NOMO-1 (cell line): ENCODE measurements at regions not wholly inside any gene's neighbourhood (a gene's known extent, or its start where the extent isn't known, plus 50 kb on each side); places are given as distances from the start of the nearest gene placed in this dataset.
"Not testable (repeated sequence)": the region's sequence is repeated elsewhere in the genome, so short reads cannot be mapped to it uniquely, and the experiment has no call there.

ENCODE experiments used
- DNase-seq, 2 experiments: peaks; one replicate each; lab custom pipeline; 2025; ENCODE audit not compliant: unreplicated experiment in 2 of 2; lab: John Stamatoyannopoulos, UW

DNA sequence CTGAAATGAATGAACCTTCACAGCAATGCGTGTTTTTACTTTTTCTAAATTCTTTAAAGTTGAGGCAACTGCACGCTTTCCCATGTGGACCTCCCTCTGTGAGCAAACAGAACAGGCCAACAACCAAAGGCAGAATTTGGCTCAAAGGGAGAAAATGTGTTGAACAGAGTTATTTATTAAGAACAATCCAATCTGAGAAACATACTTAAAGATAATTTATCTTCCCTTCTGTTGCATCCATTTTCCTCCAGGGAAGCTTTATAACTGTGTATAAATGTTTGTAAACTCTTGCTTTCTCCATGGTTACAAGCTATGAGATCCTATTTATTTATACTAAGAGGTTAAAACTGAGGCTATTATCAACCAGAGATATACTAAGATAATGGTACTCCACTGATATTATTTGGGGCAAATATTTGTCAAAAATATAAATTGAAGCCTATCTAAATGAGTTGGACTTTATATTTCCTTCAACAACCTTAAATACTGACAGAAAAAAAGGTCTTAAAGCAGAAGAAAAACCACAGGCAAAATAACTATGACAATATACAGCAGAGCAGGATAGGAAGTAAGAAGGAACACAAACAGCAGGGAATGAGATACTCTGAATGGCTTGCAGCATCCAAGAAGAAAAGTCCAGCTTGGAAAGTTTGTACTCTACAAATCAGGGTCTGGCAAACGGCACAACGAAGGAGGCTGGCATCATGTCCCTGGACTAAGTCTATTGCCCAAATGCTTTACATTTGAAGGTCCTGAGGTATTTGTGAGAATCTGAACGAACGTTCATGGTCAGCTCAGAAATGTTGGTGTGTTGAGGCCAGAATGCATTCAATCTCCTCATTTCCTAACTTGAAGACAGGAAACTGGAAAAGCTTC, 663.2 kb upstream of the INTU start:
- no peak for DNase-seq

DNA sequence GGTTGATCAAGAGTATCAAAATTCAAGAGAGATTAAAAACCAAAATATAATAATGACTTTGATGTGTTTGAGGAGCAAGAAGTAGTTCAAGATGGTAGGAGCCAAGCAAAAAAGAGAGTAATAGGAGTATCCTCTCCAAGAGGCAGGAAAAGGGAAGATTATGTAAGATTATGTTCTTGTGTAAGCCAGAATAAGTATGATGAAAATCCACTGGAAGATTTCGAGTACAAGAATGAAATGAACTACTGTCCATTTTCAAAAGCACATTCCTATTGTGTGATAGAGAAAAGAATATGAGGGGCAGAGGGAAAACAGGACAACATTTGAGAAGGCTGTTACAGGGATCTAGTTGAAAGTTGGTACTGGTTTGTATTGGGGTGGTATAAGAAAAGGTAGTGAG, 659.6 kb upstream of the INTU start:
- DNase-seq = no peak

DNA sequence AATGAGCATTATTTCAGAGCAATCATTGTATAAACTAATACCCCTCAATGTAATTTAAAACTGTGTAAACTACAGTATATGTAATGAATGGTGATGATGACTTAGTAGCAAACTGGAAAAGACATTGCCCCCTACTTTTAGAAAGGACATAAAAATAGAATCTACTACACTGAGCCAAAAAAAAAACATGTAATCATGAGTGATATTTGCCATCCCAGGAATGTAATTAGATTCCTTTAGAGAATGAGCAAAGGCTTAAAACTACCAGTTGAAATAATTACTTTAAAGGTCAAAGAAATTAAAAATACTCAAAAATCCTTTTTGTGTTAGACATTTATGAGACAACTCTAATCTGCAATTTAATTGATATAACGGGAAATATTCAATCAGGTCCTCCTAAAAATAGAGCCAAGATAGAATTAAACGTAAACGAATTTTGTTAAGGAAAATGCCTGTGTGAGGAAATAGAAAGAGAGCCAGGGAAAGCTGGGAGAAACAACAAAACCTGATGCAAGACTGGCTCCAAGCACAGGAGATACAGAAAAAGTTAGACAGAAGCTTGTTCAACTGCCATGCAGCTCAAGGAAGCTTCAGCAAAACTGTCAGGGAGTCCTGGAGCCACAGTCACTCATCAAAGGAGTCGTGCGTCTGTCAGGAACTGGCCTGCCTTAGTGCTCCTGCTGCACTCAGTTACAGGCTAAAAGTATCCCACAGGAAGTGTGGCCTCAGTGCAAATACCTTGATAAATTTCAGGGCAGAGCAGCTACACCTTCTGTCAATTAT, 655.7 kb upstream of the INTU start:
- no peak for DNase-seq

DNA sequence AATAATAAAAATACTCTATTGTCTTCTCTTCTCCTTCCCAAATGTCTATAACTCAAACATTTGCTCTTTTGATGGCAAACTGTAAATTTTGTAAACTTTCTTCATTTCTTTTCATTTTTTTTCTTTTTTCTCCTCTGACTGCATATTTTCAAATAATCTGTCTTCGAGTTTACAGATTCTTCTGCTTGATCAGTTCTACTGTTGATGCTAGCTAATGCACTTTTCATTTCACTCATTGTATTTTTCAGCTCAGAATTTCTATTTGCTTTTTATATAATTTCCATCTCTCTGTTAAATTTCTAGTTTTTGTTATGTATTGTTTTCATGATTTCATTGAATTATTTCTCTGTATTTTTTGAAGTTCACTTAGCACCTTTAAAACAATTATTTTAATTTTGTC, 646.8 kb upstream of the INTU start:
- no peak for DNase-seq

DNA sequence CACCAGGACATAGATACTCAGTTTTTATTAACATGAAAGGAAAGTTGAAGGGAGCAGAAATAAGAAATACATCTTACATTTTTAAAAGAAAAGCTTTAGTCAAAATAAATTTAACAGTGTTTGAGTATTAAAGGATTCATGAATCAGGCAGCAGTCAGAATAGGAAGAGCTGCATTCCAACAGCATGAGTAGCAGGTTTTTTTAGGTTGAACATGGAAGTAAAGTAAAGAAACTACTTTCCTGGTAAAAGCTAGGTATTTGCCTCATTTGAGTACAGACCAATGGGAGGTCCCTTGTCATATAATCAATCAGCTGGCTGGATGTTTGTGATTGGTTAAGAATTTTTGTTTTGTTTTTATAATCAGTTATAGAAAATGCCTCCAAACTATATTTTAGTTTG, 645.9 kb upstream of the INTU start:
- DNase-seq = no peak

DNA sequence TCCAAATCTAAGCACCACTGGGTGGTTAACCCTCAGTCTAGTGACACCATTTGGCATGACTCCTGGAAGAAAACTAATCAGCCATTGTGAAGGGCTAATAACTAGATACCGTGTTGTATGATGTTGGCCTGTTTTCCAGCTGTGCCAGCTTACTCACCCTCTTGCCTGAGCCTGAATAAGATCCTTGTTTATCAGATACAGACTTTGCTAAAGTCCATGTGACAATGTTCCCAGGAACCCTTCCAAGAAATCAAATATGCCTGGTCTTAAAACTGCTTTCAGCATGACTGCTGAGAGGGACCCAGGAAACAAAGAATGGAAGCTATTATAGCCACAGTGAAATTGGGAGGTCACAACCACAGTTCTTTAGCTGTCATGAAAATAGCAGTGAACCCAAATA, 640.8 kb upstream of the INTU start:
- DNase-seq = no peak

DNA sequence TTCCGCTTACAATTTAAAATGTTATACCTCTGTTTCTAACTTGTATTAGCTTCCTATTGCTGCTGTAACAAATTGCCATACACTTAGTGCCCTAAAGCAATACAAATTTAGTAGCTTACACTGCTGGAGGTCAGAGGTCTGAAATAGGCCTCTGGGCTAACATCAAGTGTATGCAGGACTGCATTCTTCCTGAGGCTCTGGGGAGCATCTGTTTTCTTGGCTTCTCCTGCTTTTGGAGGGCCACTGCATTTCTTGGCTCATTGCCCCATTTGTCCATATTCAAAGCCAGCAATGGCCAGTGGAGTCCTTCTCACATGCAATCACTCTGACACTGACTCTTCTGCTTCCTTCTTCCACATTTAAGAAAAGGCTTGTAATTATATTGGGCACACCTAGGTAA, 639.8 kb upstream of the INTU start:
- DNase-seq = no peak

DNA sequence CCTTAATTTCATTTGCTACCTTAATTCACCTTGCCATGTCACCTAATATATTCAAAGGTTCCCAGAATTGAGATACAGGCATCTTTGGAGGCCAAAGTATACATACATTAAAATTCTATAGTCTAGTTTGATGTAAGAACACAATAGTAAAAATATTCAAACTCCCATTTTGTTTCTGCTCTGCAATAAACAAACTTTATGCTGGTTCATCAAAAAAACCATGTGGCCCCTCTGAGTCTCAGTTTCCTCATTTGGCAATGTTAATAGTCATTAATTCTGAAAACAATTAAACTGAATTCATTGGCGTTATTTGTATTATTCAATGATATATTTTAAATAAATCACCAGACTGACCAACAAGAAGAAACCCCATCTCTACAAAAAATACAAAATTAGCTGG, 639.4 kb upstream of the INTU start:
- no peak for DNase-seq

DNA sequence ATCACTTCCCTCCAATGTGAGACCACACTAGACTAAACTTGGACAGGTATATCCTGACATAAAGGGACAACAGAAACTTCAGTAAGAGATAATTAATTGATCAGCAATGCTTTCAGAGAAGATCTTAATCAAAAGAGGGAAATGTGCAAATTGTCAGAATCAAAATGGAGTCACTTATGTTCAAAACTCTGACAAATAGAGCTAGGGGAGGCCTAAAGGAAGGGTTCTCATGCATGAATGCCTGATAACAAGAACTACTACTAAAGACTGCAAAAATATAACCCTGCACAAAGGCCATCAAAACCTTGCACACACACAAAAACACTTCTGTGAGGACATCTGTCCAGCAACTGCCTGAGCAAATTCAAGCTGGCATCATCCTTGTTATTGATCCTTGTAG, 637.5 kb upstream of the INTU start:
- no peak for DNase-seq

DNA sequence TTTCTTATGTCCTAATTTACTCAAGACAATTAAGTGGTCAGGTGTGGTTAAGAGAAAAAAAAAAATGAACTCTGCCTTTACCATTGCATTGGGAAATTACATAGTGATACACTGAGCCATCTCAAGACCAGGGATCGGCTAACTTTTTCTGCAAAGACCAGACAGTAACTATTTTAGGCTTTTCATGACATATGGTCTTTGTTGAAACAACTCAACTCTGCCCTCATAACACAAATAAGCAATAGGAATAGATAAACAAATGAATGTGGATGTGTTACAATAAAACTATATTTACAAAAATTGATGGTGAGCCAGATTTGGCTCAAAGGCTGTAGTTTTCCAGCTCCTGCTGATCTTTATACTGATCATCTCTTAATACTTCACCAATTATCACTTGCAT, 632.6 kb upstream of the INTU start:
- no peak for DNase-seq

DNA sequence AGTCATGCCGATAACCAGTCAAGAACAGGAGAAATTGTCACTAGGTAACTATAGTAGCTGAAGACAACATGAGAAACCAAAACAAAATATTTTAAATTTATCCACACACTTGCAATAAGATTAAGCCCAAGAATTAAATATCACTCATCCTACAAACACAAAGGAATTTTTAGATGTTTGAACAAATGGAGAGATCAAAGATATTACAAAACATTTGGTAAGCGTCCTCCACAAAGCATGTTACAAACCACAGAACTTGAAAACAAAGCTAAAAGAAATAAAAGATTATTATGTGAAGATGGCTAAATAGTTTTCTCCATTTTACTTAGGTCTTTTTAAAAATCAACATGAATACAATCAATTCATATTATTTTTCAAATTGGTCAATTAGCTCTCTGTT, 631.9 kb upstream of the INTU start:
- DNase-seq = no peak

DNA sequence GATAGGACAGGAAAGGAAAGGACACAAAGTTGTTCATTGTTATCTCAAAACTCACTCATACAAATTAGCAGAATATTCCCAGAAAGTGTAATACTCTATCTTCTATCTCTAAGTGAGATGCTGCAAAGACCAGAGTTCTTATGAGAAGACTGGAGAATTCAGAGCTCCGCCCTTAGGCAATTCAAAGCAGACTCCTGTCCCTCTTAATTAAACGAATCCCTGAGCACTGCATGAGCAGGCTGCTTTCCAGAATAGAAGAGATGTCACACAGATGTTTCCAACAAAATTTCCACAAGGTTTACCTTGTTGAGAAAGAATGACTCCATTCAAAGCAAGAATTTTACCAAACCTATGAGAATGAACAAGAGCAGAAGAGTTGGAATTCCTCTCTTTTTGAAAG, 630.8 kb upstream of the INTU start:
- no peak for DNase-seq

DNA sequence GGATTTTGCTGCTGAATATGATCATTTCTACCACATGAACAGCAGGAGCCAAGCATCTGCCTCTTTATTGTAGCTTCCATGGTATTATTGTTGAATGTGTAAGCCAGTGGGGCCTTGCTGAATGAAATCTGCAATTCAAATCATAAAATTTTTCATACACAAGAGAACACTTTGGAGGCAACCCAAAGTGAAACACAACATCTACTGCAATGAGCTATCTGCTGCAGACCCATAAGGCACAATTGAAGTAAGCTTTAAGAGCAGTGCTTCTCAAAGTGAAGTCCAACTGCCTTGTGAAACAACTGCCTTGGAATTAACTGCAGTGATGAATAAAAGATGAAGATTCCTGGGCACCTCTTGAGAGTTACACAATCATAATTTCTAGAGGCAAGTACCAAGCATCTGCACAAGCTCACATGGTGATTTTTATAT, 626.3 kb upstream of the INTU start:
- no peak for DNase-seq

DNA sequence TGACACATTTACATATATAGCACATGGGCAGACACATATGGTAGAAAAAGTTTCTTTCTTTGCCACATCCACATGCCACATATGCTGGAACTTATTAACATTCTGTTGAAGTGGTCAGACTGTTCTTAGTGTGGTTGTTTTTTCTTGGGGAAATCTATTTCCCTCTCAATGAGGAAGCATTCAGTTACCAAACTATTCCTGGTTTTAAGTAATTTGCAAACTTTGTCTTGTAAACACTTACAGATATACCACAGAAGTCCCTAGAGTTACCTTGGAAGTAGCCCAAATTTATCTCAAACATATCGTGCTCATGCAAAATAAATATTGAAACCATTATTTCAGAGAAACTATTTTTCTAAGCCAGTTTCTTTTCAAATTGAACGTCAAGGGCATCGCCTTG, 625.5 kb upstream of the INTU start:
- no peak for DNase-seq

DNA sequence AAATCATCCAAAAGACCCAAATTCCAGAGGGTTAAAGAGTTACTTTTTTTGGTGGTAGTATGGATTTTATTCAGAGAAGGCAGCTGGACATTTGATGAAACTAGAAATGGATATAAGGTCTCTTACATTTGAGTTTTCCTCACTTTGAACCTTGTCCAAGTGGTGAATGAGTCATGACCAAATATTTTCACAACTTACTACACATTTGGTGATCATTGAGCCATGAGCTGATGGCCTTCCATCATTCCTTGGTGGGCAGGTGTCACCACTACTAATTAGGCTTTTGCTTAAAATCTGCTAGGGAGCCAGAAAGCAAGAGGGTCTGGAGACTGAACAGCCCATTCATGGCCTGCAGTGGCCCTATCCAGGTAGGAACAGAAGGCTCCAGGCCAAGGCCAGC, 620.2 kb upstream of the INTU start:
- DNase-seq = no peak

DNA sequence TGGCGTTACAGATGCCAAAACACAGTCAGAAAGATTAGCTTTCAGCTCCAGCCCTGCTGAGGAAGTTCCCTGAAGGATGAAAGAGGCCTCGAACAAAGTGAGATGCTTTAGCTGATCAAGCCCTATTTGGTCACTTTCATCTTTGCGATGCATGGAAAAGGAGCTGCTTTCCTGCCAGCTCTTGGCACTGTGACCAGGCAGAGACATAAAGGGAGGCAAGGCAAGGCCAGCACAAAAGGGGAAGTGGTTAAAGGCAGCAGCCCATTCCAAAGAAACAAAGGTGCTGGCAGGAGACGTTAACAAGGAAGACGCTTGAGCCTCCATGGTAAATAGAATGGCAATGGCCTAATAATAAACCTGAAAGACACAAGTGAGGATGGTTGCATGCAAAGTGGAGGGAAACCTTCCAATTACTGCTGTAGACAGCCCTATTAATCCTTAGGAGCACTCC, 617.1 kb upstream of the INTU start:
- DNase-seq = no peak

DNA sequence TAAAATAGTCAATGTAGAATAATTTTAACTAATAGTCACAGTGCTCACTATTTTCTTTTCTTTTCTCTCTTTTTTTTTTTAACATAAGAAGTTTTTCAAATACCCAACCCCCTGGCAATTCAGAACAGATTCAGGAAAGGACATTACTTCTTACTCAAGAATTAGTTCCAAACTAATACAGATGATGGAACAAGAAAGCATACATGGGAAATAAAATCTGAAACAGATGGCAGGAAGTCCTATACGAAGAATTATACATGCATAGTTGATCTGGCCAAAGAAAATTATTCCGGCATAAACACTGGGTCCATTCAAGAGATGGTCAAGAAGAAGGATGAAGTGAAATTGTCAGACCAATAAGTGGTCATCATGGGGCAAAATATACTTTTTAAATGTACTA, 614.4 kb upstream of the INTU start:
- DNase-seq = no peak

DNA sequence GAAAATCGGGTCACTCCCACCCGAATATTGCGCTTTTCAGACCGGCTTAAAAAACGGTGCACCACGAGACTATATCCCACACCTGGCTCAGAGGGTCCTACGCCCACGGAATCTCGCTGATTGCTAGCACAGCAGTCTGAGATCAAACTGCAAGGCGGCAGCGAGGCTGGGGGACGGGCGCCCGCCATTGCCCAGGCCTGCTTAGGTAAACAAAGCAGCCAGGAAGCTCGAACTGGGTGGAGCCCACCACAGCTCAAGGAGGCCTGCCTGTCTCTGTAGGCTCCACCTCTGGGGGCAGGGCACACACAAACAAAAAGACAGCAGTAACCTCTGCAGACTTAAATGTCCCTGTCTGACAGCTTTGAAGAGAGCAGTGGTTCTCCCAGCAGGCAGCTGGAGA, 611.9 kb upstream of the INTU start:
- not testable (repeated sequence) for DNase-seq

DNA sequence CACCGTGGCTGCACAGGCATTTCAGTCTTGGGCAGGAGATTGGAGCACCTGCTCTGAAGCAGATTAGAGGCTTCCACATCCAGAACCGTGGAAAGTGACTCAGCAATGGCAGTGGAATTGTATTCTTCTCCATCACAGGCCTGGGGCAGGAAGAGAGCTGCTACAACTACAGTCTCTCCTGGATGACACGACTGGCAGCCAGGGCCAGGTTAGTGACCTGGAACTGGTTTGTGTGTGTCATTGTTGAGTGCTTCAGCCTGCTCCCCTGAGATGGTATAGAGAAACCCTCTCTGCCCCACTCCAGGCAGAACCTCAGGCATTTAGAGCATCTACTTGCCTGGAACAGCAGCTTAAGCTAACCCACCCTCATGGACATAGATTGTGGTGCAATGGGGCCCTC, 596.5 kb upstream of the INTU start:
- no peak for DNase-seq

DNA sequence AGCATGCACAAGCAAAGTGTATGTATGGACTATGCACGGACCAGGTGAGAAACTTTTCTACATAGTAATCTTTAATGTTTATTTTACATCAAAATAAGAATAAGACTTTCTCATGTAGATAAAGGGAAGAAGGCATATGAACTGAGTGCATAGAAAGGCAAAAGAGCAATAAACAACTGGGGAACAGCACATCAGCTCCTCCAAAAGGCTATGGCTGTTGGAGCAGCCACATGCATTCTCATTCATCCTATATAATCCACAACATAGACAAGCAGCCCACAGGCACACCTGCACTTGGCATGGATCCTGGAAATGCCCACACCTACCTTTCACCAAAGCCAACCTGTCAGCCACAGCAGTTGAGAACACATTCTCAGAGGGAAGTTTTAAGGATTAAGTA, 586.9 kb upstream of the INTU start:
- DNase-seq = peak in 1 of 2 experiments; percentile 8

DNA sequence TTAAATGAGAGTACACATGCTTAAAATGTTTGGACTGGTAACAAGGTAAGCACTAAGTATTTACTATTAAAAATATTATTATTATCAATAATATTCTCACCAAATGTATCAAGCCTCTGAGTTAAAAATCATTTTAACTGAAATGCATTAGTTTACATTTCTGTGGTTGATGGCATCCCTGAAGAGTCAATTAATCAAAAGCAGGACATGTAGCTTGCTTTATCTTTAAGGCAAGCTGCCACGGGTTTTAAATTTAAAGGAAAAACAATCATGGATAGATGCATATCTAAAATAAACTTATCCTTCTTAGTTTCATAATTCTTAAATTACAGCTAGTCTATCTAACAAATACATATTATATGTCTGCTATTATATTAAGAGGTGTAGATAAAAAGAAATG, 584.8 kb upstream of the INTU start:
- DNase-seq = no peak

DNA sequence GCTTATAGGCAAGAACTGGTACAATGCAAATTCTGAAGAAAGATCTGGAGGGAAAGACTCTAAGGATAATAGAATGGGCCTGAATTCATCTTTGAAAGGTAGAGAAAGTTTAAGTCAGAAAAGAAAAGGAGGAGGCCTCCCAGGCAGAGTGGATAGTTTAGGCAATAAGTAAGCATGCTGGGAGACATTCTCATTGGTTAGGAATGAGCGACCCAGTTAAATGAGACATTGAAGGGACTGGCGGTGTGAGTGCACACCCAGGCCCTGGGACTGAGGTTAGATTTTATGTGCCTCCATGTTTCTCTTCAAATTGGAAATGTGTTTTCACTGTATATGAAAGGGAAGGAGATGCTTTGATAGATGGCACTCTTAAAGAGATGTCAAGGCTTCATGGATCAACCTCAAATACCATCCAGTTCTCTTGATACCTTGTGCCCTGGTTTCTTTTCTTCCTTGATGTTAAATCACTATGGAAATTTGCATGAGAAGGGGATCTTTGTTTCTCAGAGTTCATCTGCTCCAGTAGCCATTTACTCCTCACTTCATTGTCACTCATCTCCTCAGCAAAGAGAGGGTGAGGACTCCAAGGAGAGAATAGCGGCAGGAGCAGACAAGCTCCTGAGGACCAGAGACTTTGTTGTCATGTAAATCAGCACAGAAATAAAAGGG, 584.2 kb upstream of the INTU start:
- DNase-seq = no peak
